GM21825 (cell line): ENCODE measurements at regions not wholly inside any gene's neighbourhood (a gene's known extent, or its start where the extent isn't known, plus 50 kb on each side); places are given as distances from the start of the nearest gene placed in this dataset.

ENCODE experiments used
- ATAC-seq: cut with Tn5 transposase; IDR thresholded peaks from one replicate; pipeline ENCODE4 v1.9.1; 2021; ENCODE audit warnings: mild to moderate bottlenecking, moderate library complexity; ENCODE audit not compliant: unreplicated experiment

DNA sequence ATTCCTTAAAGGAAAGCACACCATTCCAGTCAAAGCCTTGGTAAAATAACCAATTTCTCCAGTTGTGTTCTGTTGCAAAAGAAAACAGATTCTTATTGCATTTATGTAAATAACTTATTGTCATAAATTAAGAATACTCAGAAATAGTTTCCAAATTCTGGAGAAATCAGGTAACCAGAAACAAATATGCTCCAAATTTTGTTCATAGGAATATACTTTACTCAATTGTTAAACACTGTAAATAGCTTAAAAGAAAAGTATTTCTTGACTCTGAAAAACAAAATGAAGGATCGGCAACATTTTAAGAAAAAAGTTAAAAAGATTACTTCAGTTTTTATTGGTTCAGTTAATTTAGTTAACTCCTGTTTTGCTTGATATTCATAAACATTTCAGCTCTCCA is 67.1 kb upstream of the PIK3CG start:
- no peak for ATAC-seq

DNA sequence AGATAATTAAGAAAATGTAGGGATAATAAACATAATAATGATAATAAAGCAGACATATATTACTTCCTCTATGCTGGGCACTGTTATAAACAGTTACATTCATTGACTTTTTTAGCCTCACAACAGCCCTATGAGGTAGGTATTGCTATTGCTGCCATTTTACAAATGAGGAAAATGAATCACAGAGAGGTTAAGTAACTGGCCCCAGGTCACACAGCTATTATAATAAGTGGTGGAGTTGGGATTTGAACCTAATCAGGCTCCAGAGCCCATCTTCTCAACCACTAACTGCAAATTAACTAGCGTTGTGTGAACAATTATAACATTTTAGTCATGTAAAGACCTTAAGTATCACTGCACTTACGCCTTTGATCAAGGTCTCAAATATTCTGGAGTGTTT is 62.5 kb upstream of the PIK3CG start:
- no peak for ATAC-seq

DNA sequence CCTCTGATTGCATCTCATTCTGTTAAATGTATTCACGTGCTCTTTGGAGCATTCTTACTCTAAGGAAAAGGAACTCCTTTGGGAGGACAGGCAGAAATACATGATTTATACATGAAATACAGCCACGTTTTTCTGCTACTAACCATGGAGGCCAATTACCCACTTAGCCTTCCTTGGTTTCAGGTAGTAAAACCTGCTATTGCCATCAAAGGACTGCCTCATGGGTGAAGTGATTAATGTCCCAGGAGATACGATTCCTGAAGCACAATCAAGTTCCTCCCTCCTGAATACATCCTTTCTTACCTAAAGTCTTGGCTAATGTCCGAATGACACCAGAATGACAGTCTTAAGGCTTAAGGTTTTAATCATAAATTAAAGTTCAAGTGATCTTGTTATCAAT is 58.5 kb upstream of the PIK3CG start:
- no peak for ATAC-seq

DNA sequence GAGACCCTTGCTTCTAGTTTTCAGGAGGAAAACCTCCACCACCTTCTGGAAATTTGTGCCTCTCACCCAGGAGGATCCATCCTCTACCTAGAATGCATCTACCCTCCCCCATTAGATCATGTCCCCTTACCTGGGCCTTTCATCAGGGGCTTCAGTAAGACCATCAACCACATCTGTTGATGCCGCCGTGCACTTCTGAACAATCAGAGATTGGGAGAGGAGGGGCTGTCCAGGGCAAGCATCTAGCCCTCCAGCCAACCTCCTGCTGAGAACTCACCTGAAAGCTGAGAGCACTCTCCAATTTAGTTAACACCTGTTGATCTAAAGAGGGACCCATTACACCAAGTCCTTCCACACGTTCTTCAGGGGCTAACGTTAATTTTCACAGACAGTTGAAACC is 57.6 kb upstream of the PIK3CG start:
- no peak for ATAC-seq

DNA sequence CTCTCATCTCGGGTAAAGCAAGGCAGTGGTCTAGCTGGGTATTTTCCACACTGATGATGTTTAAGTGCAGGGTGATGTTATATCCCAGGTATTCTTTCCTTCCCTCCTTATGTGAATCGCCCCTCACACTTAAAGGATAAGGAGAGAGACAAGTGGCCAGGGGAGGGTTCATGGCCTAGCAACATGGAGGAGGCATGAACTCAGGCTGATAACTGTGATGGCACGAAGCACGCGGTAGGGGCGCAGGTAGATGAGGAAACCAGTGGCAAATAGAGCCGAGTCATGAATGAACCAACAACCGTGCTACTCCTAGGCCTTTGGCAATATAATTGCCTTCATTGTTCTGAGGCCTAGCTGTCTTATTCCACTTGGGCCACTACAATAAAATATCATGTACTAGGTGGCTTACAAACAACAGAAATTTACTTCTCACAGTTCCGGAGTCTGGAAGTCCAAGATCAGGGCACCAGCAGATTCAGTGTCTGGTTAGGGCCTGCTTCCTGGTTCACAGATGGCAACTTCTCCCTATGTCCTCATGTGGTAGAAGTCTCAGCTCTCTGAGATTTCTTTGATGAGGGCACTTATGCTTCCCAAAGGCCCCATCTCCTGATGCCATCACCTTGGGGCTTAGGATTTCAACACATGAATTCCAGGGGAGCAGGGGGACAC is 56.0 kb upstream of the PIK3CG start:
- no peak for ATAC-seq

DNA sequence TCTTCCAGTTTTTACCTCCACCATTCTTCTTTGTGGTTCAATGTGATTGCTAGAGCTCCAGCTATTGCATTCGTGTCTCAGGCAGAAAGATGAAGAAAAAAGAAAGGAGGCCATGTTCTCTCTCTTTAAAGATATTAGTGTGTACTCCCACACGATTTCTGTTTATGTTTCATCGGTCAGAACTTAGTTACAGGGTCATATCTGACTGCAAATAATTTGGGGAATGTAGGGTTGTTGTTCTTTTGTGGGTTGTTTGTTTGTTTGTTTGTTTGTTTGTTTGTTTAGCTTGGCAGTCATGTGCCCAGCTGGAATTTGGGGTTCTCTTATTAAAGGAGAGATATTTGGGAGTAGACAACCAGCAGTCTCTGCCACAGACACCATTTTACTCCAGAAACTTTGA is 53.6 kb upstream of the PIK3CG start:
- ATAC-seq = no peak

DNA sequence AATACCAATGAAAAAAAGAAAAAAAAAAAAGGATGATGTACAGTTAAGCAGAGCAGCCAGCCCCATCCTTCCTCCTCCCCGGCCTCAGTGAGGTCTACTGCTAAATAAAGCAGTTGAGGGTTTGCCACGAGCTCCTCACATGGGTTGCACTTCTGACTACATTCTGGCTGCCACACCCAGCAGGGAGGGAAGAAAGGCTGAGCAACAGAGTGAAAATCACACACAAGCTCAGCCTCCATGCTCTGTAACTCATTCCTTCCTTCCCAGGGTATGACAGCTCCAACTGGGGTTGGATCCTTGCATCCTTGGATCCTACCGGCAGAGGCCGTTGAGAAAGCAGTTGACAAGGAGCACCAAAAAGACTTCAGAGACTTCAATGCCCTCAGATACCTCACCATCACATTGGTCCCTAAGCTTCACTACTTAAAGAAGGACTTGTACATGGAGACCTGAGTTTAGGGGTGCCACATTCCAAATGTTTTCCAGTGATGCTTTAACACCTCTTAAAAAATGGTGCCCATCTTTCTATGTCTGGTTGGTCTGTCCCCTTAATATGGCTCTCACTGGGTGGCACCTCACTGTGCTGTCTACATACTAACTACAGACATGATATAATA is 52.9 kb upstream of the PIK3CG start:
- no peak for ATAC-seq

DNA sequence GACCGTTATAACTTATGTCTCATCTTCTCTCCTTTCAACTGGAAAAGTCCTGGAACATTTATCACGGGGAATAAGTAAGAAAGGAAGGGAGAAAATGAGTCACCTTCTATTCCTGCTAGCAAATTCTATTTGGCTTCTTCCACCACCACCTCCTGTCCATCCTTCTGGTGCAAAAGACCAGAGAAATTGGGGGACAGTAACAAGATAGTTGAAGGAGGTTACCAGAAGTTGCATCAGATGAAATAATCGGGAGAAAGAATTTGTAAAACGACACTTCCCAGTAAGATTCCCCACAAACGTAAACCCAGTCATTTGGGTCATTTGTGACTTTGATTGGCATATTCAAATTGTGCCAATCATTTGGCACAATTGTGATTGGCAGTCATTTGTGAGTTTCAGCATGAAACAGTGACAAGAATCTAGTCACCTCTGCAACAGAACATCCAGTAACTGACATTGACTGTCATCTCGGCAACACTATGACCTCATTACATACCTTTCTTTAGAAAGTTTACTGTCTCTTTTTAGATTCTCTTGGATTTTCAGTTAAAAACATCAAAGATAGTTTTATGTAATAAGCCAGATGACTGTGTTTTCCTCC is 51.3 kb upstream of the PIK3CG start:
- no peak for ATAC-seq

DNA sequence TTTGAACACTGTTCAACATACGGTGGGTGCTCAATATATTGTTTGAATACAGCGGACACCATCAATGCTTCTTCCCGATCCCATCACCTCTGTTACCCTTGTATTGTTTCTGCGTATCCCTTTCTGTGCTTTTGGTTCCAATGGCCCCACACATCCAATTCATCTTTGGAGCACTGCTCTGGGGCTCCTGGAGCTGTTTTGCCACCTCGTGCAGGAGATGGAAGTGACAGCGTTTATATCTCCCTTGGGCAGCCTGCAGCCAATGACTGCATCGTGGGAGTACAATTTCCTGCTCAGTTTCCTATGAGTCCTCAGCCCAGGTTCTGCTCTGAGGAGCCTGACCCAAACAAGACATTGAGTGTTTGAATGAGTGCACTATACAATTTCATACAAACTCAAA is 50.2 kb upstream of the PIK3CG start:
- no peak for ATAC-seq
